Stomach (tissue), 4 donors: ENCODE measurements at regions not wholly inside any gene's neighbourhood (a gene's known extent, or its start where the extent isn't known, plus 50 kb on each side); places are given as distances from the start of the nearest gene placed in this dataset.

Source experiments
- CTCF ChIP-seq, 7 experiments: fragments of 450-650 bp in 4 of 7; fragments of 200-600 bp in 3 of 7; sonication (generic) in 3 of 7; IDR thresholded peaks; one replicate each; pipeline ENCODE4 v1.5.1; 2016 to 2019; ENCODE audit warnings: antibody characterized with exemption in 7 of 7, control low read depth in 2 of 7, mild to moderate bottlenecking in 1 of 7
- EP300 ChIP-seq: sonication (generic); formaldehyde crosslinking; IDR thresholded peaks from one replicate; pipeline ENCODE4 v1.6.1; 2017; ENCODE audit warnings: antibody characterized with exemption
- POLR2A ChIP-seq, 4 donors: fragments of 450-650 bp; IDR thresholded peaks; one replicate each; pipeline ENCODE4 v1.6.1; 2016; ENCODE audit warnings: antibody characterized with exemption in 4 of 4, control low read depth in 2 of 4, mild to moderate bottlenecking in 1 of 4, moderate library complexity in 1 of 4
- POLR2AphosphoS5 ChIP-seq, 3 donors: sonication (generic); formaldehyde crosslinking; IDR thresholded peaks; one replicate each; pipeline ENCODE4 v1.6.1; 2016; ENCODE audit warnings: antibody characterized with exemption in 3 of 3

DNA sequence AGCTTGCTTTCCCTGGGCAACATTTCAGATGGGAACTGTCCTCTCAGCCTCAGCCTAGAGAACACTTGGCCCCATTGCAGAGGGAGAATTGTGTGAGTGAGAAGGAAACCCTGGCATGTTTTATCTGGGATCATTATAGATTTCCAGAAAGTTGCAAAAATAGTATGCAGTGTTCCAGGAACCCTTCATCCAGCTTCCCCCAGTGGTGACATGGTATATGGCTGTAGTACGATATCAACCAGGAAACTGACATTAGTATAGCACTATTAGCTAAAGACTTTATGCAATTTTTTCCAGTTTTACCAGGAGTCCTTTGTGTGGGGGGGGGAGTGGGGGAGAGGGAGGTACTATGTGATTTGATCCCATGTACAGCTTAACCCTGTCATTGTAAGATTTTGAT lies 166.2 kb upstream of the KBTBD8 start:
- TF ChIP-seq POLR2A (IDR thresholded peaks at IDR 0.05) (no peak), CTCF (IDR thresholded peaks at IDR 0.05) (no peak), EP300 (no peak), POLR2AphosphoS5 (IDR thresholded peaks at IDR 0.05) (no peak)
